Vagina (tissue), 2 donors: ENCODE measurements at regions not wholly inside any gene's neighbourhood (a gene's known extent, or its start where the extent isn't known, plus 50 kb on each side); places are given as distances from the start of the nearest gene placed in this dataset.

ENCODE experiments used
- DNase-seq, 2 donors: peaks; one replicate each; pipeline ENCODE4 v3.0.0-alpha.2; 2017; ENCODE audit errors: extremely low spot score in 2 of 2
- H3K27ac ChIP-seq: fragments of 200-600 bp; sonication (generic); one replicate; pipeline ENCODE4 v1.5.1; 2019
- H3K27me3 ChIP-seq: fragments of 200-600 bp; sonication (generic); one replicate; pipeline ENCODE4 v1.5.1; 2019
- H3K36me3 ChIP-seq, 2 donors: fragments of 200-600 bp; sonication (generic); one replicate each; pipeline ENCODE4 v1.5.1; 2017 to 2019
- H3K4me1 ChIP-seq: fragments of 200-600 bp; sonication (generic); one replicate; pipeline ENCODE4 v1.5.1; 2019
- H3K4me3 ChIP-seq, 2 donors: fragments of 200-600 bp; sonication (generic); 1 replicate in 1 of 2; 2 replicates in 1 of 2; pipeline ENCODE4 v1.5.1; 2016 to 2019
- H3K9me3 ChIP-seq: fragments of 200-600 bp; sonication (generic); one replicate; pipeline ENCODE4 v1.5.1; 2019
- CTCF ChIP-seq, 3 experiments: fragments of 450-650 bp in 2 of 3; fragments of 200-600 bp in 1 of 3; sonication (generic) in 1 of 3; IDR thresholded peaks; one replicate each; pipeline ENCODE4 v1.5.1; 2017 to 2019; ENCODE audit warnings: antibody characterized with exemption in 3 of 3, mild to moderate bottlenecking in 2 of 3, moderate library complexity in 2 of 3
- POLR2A ChIP-seq, 2 donors: fragments of 450-650 bp; IDR thresholded peaks; one replicate each; pipeline ENCODE4 v1.6.1; 2017; ENCODE audit warnings: antibody characterized with exemption in 2 of 2, mild to moderate bottlenecking in 2 of 2, moderate library complexity in 2 of 2
- POLR2AphosphoS5 ChIP-seq, 2 donors: sonication (generic); formaldehyde crosslinking; IDR thresholded peaks; one replicate each; pipeline ENCODE4 v1.9.0; 2017; ENCODE audit warnings: antibody characterized with exemption in 2 of 2, mild to moderate bottlenecking in 2 of 2, low read depth in 1 of 2; ENCODE audit not compliant: insufficient read depth in 1 of 2
- intact Hi-C: fragments of 100-400 bp; cut with DNase I; formaldehyde crosslinking; loops from one replicate; pipeline ENCODE4 v1.15.1; 2023

DNA sequence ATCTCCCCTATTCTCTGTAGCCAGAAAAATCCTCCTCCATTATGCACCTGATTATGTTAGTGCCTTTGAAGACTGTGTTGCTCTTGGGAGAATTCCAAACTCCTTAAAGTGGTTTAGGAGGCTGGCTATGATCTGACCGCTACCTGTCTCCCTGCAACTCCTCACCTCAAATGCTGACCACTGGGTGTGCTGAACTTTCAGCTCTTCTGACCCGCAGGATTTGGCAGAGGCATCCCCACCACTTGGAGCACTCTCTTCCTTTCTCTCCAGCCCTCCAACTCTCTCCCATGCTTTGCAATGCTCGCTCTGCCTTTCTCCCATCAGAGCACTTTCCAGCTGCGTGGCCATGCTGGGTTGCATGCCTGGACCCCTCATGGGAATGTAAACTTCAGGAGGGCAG is 227.6 kb downstream of the RPS24 start:
- H3K4me1 ChIP-seq = peaks cover 2% of the 10 kb centered on the region
- no peak overlapping the region for H3K4me3 ChIP-seq
- no peak for TF ChIP-seq POLR2A (IDR thresholded peaks at IDR 0.05)
- TF ChIP-seq CTCF (IDR thresholded peaks at IDR 0.05) = no peak
- TF ChIP-seq POLR2AphosphoS5 (IDR thresholded peaks at IDR 0.05; ENCODE audit: insufficient read depth in 1 of 2, low read depth in 1 of 2) = no peak
- DNase-seq = no peak
- H3K36me3 ChIP-seq = no peaks in the 10 kb centered on the region
- no peaks in the 10 kb centered on the region for H3K9me3 ChIP-seq
- no peak overlapping the region for H3K27ac ChIP-seq
- intact Hi-C loops = no loop called here
- no peaks in the 10 kb centered on the region for H3K27me3 ChIP-seq

DNA sequence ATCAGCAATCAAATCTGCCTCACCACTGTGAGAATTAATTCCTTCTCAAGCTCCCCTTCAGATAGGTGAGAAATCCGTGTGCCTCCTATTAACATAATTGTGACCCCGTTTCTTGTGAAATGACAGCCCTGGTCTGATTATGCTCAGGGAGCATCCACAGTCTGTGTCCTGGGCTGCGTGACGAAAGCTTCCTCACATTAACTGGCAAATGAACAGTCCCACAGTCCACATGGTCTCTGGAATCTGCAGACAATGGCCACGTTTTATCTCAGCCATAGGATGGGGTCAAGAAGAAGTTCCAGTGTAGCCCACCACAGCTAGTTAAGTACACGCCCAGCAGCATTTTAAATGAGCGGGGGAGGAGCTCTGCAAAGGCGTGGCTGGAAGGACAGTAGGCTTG is 229.2 kb downstream of the RPS24 start:
- Histone ChIP-seq H3K36me3 (no peaks in the 10 kb centered on the region), H3K27me3 (no peaks in the 10 kb centered on the region), H3K9me3 (no peaks in the 10 kb centered on the region), H3K27ac (no peak overlapping the region), H3K4me3 (no peak overlapping the region), H3K4me1 (no peaks in the 10 kb centered on the region)
- TF ChIP-seq CTCF (IDR thresholded peaks at IDR 0.05) (no peak), POLR2A (IDR thresholded peaks at IDR 0.05) (no peak)
- DNase-seq = no peak
- intact Hi-C loops = no loop called here

GRCh38 chr10:78263521-78263988 is 229.9 kb downstream of the RPS24 start:
- no peak for TF ChIP-seq POLR2AphosphoS5 (IDR thresholded peaks at IDR 0.05; ENCODE audit: insufficient read depth in 1 of 2, low read depth in 1 of 2)
- TF ChIP-seq CTCF (IDR thresholded peaks at IDR 0.05) = no peak
- TF ChIP-seq POLR2A (IDR thresholded peaks at IDR 0.05) = no peak
- intact Hi-C loops = no loop called here
- no peaks in the 10 kb centered on the region for H3K9me3 ChIP-seq
- no peak for DNase-seq
- no peak overlapping the region for H3K27ac ChIP-seq
- no peak overlapping the region for H3K4me3 ChIP-seq
- no peaks in the 10 kb centered on the region for H3K4me1 ChIP-seq
- H3K36me3 ChIP-seq = no peaks in the 10 kb centered on the region
- no peaks in the 10 kb centered on the region for H3K27me3 ChIP-seq

DNA sequence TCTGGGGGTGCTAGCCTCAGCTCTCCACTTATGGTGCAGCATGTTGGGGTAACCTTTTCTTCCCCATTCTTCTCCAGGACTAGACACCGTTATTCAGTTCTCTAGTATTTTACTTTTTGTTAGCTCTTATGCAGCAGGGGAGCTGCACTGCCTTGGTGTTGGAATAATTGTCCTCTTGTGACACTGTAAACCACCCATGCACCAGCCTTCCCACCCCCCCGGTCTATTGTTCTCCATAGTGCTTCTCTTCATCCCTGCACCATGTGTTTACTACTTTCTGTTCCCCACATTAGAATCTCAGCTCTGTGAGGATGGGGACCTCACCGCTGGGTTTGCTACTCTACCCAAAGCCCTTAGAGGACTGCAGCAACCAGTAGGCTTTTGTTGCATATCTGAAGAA is 230.7 kb downstream of the RPS24 start:
- Histone ChIP-seq H3K27ac (no peak overlapping the region), H3K4me1 (no peaks in the 10 kb centered on the region), H3K9me3 (no peaks in the 10 kb centered on the region), H3K36me3 (no peaks in the 10 kb centered on the region), H3K4me3 (no peak overlapping the region), H3K27me3 (no peaks in the 10 kb centered on the region)
- TF ChIP-seq POLR2AphosphoS5 (IDR thresholded peaks at IDR 0.05; ENCODE audit: insufficient read depth in 1 of 2, low read depth in 1 of 2) (no peak), POLR2A (IDR thresholded peaks at IDR 0.05) (no peak), CTCF (IDR thresholded peaks at IDR 0.05) (no peak)
- intact Hi-C loops = no loop called here
- DNase-seq = no peak

DNA sequence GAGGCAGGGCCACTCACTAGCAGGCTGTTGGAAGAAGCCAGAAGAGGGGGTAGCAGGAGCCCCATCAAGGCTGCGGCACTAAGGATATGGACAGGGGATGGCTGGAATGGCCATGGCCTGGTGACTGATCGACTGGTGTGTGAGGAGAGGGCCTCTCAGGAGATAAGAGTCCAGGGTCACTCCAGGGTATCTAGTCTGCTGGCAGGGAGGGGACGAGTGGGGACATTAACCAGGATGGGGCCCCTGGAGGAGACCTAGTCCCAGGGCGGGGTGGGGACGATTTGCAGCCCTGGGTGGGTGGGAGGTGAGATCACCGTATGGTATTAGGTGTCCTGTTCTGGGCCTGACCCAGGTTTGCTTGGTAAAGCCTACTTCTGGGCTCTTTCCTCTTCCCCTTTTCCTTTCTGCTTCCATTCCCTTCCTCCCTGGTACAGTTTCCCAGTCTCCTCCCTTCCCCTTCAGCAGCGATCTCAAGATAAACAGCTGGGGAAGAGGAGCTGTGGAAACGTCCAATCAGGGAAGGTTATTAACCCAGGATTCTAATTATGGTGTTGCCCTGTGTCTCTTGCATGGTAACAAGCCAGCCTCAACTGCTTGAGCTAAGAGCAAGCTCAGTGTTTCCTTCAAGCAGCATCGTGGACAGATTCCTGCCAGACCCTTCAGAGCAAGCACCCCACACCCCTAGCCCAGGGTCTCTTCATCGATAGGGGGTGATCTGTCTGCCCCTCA is 233.2 kb downstream of the RPS24 start:
- H3K4me3 ChIP-seq = no peak overlapping the region
- TF ChIP-seq CTCF (IDR thresholded peaks at IDR 0.05) = no peak
- TF ChIP-seq POLR2A (IDR thresholded peaks at IDR 0.05) = no peak
- TF ChIP-seq POLR2AphosphoS5 (IDR thresholded peaks at IDR 0.05; ENCODE audit: insufficient read depth in 1 of 2, low read depth in 1 of 2) = no peak
- H3K36me3 ChIP-seq = no peaks in the 10 kb centered on the region
- no peak for DNase-seq
- no peaks in the 10 kb centered on the region for H3K9me3 ChIP-seq
- H3K27me3 ChIP-seq = no peaks in the 10 kb centered on the region
- no peak overlapping the region for H3K27ac ChIP-seq
- no peaks in the 10 kb centered on the region for H3K4me1 ChIP-seq
- intact Hi-C loops = no loop called here
